ENCODE measurements at regions not wholly inside any gene's neighbourhood (a gene's known extent, or its start where the extent isn't known, plus 50 kb on each side); places are given as distances from the start of the nearest gene placed in this dataset.
A peak's percentile ranks its signal among the peaks of the same experiment; 100 is the strongest.

DNA sequence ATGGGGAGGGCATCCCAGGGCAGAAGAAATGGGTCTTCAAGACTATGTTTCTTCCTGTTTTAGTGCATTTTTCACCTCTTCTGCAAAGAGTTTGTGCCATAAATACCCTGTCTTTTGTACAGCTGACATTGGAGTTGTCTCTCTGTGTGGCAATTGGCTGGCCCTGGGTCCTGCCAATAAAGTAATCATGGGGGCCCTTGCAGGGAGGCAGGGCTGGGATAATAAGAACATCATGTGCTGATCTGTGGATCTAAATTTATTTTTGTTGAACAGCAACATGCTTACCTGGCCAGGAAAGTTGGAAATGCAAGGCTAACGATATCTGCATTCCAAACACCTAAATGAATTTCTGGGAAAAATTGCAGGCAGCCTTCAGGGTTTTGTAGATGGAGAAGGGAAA, 174.6 kb upstream of the GATB start:
- no peak for DNase-seq

DNA sequence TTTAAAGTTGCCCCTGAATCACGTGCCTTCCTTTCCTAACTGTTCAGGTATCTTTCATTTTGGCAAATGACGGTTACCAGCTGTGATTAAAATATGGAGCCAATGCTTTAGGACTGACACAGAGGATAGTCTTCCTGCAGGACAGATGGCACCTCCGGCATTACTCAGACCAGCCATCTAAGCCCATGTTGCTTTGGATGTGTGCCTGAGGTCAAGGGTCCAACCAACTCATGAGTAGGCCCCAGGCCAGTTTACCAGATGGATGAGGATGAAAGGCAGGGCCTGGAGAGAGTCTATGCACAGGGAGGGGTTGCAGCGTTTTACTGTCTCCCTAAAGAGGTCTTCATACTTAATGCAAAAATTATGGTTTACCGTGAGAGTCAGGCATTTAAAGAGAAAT, 174.0 kb upstream of the GATB start:
- DNase-seq: no peak

DNA sequence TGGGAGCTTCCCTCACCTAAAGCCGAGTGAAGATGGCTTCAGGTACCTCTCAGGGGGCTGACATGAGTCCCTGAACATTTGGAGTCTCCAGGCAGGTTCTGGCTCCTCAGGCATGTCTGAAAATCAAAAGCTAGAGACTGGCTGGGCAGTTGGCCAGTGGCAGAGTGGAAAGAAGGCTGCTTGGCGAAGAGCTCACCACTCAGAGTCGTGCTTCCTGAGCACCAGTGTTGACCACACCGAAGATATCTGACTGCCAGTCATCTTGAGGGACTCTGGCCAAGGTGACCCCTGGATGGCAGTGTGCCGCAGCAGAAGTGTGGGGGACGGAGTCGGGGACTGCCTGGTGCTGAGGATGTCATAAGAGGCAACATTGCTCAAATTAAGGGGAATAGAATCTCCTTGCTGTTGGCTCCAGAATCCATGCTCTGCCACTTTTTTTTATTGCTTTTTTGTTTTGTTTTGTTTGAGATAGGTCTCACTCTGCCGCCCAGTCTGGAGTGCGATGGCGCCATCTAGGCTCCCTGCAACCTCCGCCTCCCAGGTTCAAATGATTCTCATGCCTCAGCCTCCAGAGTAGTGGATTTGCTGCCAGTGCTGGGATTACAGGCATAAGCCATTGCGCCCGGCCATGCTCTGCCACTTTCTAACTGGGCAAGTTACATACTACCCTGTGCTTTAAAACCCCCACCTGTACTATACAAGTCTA, 172.5 kb upstream of the GATB start:
- no peak for DNase-seq

DNA sequence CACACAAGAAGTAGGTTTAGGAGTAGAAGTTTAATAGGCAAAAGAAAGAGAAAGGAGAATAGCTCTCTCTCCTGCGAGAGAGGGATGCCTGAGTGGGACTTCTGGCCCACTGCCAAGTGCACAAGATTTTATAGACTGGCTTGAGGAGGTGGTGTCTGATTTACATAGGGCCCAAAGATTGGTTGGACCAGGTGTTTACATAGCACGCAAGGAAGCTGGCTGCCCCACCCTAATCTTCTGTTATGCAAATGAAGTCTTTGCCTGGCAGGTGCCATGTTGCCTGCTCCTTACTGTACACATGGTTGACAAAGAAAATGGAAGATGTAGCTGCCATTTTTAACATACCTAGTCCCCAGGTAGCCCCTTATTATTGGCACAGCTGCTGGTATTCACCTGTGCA, 170.8 kb upstream of the GATB start:
- DNase-seq: no peak

DNA sequence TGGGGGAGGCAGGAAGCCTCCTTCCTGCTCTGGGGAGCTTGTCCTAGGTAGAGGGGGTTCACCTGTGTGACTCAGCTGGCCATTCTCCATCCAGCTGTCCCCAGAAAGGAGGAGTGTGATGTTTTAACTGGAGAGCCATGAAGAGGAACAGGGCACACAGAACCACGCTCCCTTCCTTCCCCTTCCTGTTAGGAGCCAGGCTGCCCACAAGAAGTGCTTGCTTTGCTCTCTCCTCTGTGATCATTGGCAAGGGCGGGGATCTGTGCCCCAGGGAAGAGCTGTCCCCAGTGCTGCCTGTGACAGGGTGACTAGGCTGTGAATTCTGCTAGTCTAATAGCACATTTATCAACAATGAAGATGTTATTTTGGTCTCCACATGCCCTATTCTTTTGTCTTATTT, 169.6 kb upstream of the GATB start:
- no peak for DNase-seq

DNA sequence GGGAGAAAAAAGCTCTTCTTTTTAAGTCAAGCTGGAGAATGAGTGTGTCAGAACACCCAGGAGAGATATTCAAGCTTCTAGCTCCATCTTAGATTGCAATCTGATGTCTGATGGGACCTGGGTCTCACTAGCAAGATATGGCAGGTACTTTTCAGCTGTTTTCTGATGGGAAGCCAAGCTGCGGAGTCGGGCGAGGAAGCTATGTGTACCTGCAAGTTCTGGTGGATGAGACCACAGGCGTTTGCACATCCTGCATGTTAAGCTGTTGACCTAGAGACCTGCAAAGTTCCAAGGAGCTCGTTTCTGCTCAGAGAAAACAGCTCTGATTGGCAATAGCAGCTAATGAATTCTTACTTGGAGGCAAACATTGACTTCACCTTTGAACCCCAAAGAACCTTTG, 167.3 kb upstream of the GATB start:
- DNase-seq: no peak

DNA sequence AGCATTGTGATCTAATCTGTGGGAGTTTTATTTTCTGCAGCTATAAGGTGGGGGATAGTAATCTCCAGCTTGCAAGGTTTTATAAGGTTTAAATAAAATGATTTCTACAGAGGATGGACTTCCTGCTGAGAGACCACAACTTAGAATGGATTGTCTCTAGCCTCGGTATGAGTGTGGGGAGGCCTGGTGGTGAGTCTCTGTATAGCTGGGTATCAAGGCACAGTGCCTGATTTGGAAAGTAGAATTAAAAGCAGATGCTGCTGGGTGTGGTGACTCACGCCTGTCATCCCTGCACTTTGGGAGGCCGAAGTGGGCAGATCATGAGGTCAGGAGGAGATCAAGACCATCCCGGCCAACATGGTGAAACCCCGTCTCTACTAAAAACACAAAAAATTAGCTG, 162.0 kb upstream of the GATB start:
- DNase-seq: no peak

DNA sequence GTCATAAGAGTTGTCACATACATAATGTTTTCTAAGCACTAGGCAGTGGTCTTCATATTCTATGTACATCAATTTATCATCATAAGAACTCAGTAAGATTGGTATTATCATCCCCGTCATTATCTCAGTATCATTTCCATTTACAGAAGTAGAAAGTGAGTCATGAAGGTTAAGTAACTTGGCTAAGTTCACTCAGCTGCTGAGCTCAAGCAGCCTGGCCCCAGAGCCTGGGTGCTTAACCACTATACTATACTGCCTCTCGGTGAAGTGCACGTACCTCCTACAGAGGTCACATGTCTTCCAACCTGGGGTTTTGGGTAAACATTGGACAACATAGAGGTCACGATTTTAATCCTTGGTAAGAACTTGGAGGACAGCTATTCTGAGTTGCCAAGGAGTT, 161.5 kb upstream of the GATB start:
- DNase-seq: no peak

DNA sequence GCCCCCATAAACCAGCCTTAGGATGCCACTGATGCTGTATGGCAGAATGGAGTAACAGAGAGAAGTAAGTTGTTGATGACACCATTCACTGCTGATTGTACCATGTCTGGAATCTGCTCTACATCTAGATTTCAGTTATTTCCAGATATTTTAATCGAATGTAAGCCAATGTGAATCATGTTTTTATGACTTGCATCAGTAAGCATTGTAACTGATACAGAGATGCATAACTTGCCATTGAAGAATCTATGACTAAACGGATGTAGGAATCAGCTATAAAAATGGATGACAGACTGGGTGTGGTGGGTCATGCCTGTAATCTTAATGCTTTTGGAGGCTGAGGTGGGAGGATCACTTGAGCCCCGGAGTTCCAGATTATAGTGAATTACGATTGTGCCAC, 161.0 kb upstream of the GATB start:
- no peak for DNase-seq

DNA sequence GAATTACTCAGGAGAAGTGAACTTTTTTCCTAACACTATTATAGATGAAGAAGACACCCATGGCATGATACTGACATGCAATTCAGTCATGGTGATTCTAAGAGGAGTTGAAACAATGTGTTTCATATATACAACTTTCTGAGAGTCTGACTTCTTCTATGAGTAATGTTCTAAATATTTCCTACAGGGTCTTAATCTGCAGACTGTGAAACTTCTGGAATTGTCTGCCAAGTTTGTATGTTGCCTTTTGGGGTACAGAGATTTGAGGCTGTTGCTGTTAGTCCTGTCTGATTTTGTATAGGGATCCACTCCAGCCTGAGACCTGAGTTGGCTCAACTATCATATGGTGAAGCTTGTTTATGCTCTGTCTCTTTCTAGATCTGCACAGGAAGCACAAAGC, 160.6 kb upstream of the GATB start:
- no peak for DNase-seq

DNA sequence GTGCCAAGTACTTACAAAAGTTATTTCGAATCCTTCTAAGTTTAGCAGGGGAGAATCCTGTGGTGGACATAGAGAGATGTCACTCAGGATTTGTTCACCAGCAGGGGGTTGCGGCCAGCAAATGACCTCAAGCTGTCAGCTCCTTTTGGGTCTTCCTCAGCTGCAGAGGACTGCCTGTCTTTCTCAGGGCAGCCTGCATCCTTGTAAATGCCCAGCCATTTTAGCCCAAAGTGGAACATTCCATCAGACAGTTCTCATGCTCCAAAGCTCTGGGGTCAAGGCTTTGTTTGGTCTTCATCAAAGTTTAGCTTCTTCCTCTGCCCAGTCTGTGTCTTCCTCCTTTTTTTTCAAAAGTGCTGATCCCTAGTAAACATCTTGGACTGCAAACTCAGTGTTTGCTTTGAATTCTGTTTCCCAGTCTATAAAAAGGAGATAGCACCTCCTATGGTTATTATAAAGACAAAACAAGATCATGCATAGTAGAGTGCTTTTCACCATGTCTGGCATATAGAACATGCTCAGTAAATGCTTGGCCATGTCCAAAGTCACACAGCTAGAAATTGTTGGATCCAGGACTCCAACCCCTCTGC, 156.4 kb upstream of the GATB start:
- no peak for DNase-seq

DNA sequence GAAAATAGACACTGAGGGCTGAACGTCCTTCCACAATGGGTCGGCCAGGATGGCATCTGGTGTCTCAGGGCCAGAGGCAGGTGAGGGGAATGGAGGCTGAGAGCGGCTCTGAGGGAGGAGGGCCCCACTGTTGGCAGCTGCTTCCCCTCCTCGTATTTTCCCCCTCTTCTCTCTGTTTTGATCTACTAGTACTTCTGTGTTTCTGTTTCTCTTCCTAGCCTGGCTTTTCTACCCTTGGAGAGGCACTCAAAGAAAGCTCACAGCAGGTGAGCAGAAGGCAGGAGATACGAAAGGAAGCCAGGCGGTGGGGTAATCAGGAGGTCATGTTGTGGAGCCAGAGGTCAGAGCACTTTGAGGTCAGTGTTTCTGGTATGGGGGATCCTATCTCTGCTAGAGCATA, 151.8 kb upstream of the GATB start:
- DNase-seq: no peak

DNA sequence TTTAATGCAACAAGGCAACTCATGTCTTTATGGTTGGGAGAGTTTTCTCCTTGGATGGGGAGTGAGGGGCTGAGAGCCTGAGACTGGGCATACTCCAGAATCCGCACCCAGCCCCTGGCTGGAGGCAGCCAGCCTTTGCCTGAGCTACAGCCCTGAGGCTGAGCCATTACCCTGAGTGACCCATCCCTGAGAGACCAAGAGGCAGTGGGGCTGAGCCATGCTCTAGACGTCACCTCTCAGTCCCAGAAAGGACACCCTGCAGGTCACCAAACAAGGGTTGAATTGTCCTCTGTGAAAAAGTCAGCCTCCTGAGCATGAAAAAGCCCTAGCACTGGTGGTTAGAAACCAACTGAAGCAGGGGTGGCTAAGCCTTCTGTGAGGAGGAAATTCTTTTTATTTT, 151.2 kb upstream of the GATB start:
- DNase-seq: no peak

DNA sequence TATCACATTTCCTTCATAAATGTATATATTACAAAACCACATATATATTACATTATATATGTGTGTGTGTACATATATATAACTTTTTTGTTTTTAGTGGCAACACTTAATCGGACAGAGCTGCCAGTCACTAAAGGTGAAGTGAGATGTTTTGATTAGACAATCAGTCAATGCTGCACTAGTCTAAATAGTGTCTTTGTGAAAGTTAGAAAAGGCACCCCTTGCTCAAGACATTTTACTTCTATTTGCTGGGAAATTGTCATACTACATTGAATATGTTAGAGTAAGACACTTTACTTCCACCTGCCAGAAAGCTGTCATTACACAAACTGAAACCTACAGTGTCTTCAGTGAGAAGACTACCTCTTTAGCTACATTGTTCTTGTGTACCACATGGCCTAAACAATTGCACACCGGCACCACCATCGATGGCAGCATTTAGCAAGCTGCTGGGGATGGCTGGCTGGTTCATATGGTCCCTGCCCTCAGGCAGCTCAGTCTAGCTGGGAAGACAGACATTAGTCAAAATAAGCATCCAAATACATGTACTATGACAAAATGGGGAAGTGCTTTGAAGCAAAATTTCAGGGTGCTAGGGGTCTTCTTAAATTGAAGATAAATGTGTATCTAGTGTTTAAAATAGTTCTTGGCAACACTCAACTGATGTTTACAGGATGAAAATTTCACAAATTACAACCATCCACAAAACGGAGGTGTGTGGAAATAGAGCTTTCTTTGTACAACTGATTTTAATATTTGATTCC, 148.1 kb upstream of the GATB start:
- DNase-seq: no peak

DNA sequence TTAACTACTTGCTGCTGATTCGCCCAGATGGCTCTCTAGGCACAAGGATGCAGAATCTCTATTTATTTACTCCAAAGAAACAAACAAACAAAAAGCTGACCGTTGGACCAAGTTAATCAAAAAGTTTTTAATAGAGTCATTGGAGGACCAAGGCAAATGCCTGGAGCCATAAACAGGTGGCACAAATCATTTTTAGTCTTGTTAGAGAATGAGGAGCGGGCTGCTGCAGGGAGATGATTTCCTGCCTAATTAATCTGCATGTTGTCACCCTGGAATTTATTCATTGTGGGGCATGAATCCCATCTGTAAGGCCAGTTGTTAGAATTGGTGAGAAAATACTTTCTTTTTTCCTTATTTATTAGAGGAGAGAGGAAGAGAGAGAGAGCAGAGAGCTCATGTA, 147.4 kb upstream of the GATB start:
- DNase-seq: peak; percentile 7

DNA sequence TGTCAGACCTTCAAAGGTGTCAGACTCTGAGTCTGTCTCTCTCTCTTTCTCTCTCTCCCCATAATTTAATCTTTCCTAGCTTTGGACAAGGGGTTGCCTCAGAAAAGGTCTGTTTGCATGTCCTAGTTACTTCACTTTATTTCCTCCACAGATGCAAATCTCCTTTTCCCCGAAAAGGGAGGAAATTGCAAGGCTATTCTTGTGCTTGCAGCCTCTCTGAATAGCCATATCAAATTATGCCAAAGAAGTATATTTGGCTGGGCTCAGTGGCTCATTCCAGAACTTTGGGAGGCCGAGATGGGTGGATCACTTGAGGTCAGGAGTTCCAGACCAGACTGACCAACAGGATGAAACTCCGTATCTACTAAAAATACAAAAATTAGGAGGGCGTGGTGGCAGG, 145.6 kb upstream of the GATB start:
- DNase-seq: no peak

DNA sequence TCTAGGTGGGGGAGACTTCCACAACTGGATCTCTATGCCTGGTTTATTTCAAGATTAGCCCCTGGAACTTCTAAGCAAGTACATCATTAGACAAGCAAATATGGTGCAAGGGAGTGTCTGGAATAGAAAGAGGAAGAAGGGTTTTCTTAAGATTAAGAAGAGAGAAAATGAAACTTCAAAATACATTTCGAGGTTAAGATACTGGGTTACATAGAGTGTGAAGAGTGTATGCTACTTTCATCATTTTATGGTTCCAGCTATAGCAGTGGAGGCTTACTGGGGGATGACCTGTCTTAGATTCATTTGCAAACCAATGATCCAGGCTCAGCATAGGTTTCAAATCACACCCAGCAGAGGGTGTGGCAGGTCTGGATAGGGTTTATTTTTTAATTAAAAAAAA, 144.4 kb upstream of the GATB start:
- DNase-seq: no peak

DNA sequence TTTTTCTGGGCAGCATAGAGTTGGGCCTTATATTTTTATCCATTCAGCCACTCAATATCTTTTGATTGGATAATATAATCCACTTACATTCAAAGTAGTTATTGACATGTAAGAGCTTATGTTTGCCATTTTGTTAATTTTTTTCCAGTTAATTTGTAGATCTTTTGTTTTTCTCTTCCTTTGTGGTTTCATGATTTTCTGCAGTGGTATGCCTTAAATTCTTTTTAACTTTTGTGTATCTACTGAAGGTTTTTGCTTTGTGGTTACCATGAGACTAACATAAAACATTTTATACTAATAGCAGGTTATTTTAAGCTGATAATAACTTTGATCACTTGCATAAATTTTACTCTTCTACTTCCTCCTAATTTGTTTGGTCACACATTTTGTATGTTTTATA, 140.8 kb upstream of the GATB start:
- DNase-seq: no peak

DNA sequence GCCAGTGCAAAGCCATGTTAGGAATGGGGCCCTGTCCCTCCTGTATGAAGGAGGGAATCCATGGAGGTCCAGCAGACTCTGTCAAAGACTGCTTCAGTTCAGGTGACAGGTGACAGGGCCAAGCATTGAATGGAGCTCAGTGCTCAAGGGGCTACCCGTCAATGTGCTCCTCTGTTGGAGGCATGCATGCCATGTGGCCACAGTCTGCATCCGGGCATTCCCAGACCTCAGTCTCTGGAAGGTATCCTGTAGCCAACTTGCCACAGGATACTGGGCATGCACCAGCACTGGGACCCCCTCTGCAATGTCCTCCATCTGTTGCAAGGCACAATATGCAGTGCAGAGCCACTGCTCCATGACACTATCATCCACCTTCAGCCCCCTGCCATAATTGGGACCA, 136.1 kb upstream of the GATB start:
- DNase-seq: no peak

DNA sequence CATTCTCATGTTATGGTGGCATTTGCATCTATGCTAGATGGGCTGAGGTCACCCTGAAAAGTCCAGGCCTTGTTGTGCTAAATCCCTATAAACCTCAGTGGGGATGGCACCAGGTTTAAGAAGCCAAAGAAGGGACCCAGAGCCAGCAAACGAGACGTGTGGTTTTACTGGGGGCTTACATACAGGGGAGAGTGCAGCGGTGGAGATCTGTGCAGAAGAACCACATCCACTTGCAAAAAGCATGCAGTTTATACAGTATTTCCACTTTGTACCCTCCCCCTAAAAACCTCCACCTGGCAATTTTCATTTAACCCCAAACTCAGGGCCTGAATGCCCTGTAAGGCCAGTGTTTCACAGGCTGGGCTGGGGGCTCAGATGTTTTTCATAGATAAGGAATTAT, 134.9 kb upstream of the GATB start:
- DNase-seq: no peak

DNA sequence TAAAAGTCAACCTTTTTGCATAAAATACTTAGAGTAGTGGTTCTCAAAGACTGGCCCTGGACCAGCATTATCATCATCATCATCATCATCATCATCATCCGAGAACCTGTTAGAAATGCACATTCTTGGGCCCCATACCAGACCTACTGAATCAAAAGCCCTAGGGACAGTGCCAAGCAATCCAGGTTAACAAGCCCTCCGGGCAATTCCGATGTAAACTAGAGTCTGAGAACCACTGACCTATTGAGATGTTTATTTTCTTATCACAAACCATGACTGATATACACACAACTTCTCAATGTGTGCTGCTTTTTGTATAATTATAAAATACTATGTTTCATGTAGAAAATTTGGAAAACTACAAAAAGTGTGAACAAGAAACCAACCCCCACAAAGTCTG, 133.4 kb upstream of the GATB start:
- no peak for DNase-seq

DNA sequence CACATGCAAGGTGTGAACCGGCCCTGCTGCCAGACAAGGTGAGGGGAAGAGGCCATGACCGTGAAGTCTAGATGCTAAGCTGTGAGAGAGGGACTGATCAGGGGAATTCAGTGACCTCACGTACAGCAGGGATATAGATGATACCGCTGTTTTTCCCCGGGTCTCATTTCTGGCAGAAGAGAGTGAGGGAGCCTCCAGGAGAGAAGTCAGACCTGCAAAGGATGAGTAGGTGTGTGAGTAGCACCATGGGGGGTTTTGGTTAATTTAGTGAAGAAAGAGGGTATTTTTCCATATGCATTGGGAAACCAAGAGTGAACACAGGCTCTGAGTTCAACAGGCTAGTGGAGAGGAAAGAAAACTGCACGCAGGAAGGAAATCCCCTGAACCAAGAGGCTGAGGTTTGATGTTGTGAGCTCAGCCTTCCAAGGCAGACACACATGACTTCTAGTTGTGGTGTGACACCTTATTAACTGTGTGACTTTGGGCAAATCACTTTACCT, 127.6 kb upstream of the GATB start:
- no peak for DNase-seq

DNA sequence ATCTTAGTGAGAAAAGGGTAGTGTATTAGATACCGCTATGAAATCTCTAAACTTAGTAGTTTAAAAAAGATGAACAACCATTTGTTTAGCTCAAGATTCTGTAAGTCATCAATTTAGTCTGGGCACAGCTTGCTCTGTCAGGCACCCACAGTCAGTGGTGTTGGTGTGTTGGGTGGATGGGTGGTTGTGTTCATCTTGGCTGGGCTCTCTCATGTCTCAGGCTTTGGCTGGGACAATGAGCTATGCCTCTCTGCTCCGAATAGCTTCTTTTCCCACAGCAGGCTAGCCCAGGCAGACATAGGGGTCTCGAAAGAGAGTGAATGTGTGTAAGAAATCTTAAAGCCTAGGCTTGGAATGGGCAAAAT, 127.0 kb upstream of the GATB start:
- no peak for DNase-seq

Data from right kidney (tissue), 1 donor.